Right atrium auricular region (tissue), 2 donors: ENCODE measurements at regions not wholly inside any gene's neighbourhood (a gene's known extent, or its start where the extent isn't known, plus 50 kb on each side); places are given as distances from the start of the nearest gene placed in this dataset.

Source experiments
- DNase-seq: peaks from one replicate; pipeline ENCODE4 v3.0.0-alpha.2; 2019; ENCODE audit warnings: low spot score
- H3K27ac ChIP-seq, 2 donors: fragments of 200-600 bp; sonication (generic); 1 replicate in 1 of 2; 2 replicates in 1 of 2; pipeline ENCODE4 v1.5.1; 2016 to 2019
- H3K27me3 ChIP-seq, 2 donors: fragments of 200-600 bp; sonication (generic); one replicate each; pipeline versions ENCODE4 v1.5.1 to v1.6.0; 2017 to 2019
- H3K36me3 ChIP-seq: fragments of 200-600 bp; sonication (generic); one replicate; pipeline ENCODE4 v1.5.1; 2016
- H3K4me1 ChIP-seq, 2 donors: fragments of 200-600 bp; sonication (generic); one replicate each; pipeline versions ENCODE4 v1.5.1 to v1.6.0; 2017 to 2019
- H3K4me3 ChIP-seq, 2 donors: fragments of 200-600 bp; sonication (generic); 1 replicate in 1 of 2; 2 replicates in 1 of 2; pipeline ENCODE4 v1.5.1; 2017 to 2019; ENCODE audit warnings: mild to moderate bottlenecking in 1 of 2, moderate library complexity in 1 of 2
- H3K9me3 ChIP-seq, 2 donors: fragments of 200-600 bp; sonication (generic); one replicate each; pipeline ENCODE4 v1.5.1; 2019
- TF ChIP-seq, protein P1 (sequence below), 2 donors: fragments of 200-600 bp; sonication (generic); IDR thresholded peaks; one replicate each; pipeline ENCODE4 v1.5.1; 2019; ENCODE audit warnings: antibody characterized with exemption in 2 of 2

DNA sequence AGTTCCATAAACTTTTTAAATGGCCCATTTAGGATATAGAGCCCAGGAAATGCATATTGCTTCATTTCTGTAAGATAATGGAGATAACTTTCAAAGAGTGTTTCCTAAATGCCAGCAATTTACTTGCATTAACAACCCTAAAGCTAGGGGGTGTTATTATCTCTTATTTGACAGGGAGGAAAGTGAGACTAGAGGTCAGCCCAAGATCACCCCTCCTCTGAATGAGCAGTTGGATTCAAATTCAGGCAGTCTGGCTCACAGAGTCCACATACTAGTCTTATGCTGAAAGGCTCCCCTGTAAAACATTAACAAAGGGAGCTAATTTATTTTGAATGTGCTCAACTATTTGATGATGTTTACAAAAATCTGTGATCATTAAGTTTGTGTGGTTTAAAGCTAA is 49.9 kb upstream of the TRIM77 start:
- no peaks in the 10 kb centered on the region for H3K27me3 ChIP-seq
- no peaks in the 10 kb centered on the region for H3K36me3 ChIP-seq
- H3K27ac ChIP-seq = no peak overlapping the region
- H3K9me3 ChIP-seq = no peaks in the 10 kb centered on the region
- TF ChIP-seq, protein P1, sequence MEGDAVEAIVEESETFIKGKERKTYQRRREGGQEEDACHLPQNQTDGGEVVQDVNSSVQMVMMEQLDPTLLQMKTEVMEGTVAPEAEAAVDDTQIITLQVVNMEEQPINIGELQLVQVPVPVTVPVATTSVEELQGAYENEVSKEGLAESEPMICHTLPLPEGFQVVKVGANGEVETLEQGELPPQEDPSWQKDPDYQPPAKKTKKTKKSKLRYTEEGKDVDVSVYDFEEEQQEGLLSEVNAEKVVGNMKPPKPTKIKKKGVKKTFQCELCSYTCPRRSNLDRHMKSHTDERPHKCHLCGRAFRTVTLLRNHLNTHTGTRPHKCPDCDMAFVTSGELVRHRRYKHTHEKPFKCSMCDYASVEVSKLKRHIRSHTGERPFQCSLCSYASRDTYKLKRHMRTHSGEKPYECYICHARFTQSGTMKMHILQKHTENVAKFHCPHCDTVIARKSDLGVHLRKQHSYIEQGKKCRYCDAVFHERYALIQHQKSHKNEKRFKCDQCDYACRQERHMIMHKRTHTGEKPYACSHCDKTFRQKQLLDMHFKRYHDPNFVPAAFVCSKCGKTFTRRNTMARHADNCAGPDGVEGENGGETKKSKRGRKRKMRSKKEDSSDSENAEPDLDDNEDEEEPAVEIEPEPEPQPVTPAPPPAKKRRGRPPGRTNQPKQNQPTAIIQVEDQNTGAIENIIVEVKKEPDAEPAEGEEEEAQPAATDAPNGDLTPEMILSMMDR (IDR thresholded peaks at IDR 0.05) = no peak
- no peak overlapping the region for H3K4me3 ChIP-seq
- H3K4me1 ChIP-seq = no peaks in the 10 kb centered on the region
- no peak for DNase-seq
